ENCODE measurements at regions not wholly inside any gene's neighbourhood (a gene's known extent, or its start where the extent isn't known, plus 50 kb on each side); places are given as distances from the start of the nearest gene placed in this dataset.
"Not testable (repeated sequence)": the region's sequence is repeated elsewhere in the genome, so short reads cannot be mapped to it uniquely, and the experiment has no call there.

GRCh38 chr1:185526344-185527307 lies 207.6 kb upstream of the HMCN1 start:
- no peak for DNase-seq
- H3K9me3 ChIP-seq (ENCODE audit: control insufficient read depth, low read length, poor library complexity, severe bottlenecking) = no peaks in the 10 kb centered on the region
- Mint-ChIP-seq H3K4me1 (no peaks in the 10 kb centered on the region), H3K4me3 (no peak overlapping the region), H3K27me3 (no peaks in the 10 kb centered on the region), H3K27ac (no peak overlapping the region), H3K36me3 (ENCODE audit: low read depth) (no peaks in the 10 kb centered on the region)
- ATAC-seq = peak; percentile 48

- no peaks in the 10 kb centered on the region for H3K9me3 ChIP-seq (ENCODE audit: control insufficient read depth, low read length, poor library complexity, severe bottlenecking)
- Mint-ChIP-seq H3K4me1 (no peaks in the 10 kb centered on the region), H3K27ac (no peak overlapping the region), H3K27me3 (no peaks in the 10 kb centered on the region), H3K4me3 (no peak overlapping the region), H3K36me3 (ENCODE audit: low read depth) (no peaks in the 10 kb centered on the region)
- DNase-seq = no peak
- ATAC-seq = no peak
Observed at GRCh38 chr1:185520188-185520920, 203.3 kb upstream of the IVNS1ABP start.

GRCh38 chr1:185517808-185518419 lies 200.9 kb upstream of the IVNS1ABP start:
- Mint-ChIP-seq H3K36me3 (ENCODE audit: low read depth) (peaks cover 2% of the 10 kb centered on the region), H3K27ac (no peak overlapping the region), H3K27me3 (no peaks in the 10 kb centered on the region), H3K4me3 (no peak overlapping the region), H3K4me1 (no peaks in the 10 kb centered on the region)
- H3K9me3 ChIP-seq (ENCODE audit: control insufficient read depth, low read length, poor library complexity, severe bottlenecking) = no peaks in the 10 kb centered on the region
- DNase-seq = no peak
- no peak for ATAC-seq

- H3K27me3 Mint-ChIP-seq; H3K36me3 Mint-ChIP-seq (ENCODE audit: low read depth); DNase-seq; H3K27ac Mint-ChIP-seq; ATAC-seq; H3K9me3 ChIP-seq (ENCODE audit: control insufficient read depth, low read length, poor library complexity, severe bottlenecking); H3K4me1 Mint-ChIP-seq; H3K4me3 Mint-ChIP-seq: not testable (repeated sequence)
Observed at GRCh38 chr1:185517301-185517700, 200.3 kb upstream of the IVNS1ABP start.

GRCh38 chr1:185515696-185516095 lies 198.7 kb upstream of the IVNS1ABP start:
- H3K9me3 ChIP-seq (ENCODE audit: control insufficient read depth, low read length, poor library complexity, severe bottlenecking) = no peaks in the 10 kb centered on the region
- no peaks in the 10 kb centered on the region for H3K4me1 Mint-ChIP-seq
- DNase-seq (no peak), ATAC-seq (no peak)
- H3K36me3 Mint-ChIP-seq (ENCODE audit: low read depth) = peaks cover 2% of the 10 kb centered on the region
- H3K27ac Mint-ChIP-seq = no peak overlapping the region
- H3K27me3 Mint-ChIP-seq = no peaks in the 10 kb centered on the region
- no peak overlapping the region for H3K4me3 Mint-ChIP-seq

GRCh38 chr1:185514311-185514710 lies 197.3 kb upstream of the IVNS1ABP start:
- no peaks in the 10 kb centered on the region for H3K27me3 Mint-ChIP-seq
- no peaks in the 10 kb centered on the region for H3K9me3 ChIP-seq (ENCODE audit: control insufficient read depth, low read length, poor library complexity, severe bottlenecking)
- no peak for ATAC-seq

GRCh38 chr1:185512442-185512841 lies 195.4 kb upstream of the IVNS1ABP start:
- peaks cover 2% of the 10 kb centered on the region for H3K36me3 Mint-ChIP-seq (ENCODE audit: low read depth)
- peaks cover 2% of the 10 kb centered on the region for H3K4me1 Mint-ChIP-seq
- ATAC-seq (no peak), DNase-seq (no peak)
- no peaks in the 10 kb centered on the region for H3K9me3 ChIP-seq (ENCODE audit: control insufficient read depth, low read length, poor library complexity, severe bottlenecking)
- no peaks in the 10 kb centered on the region for H3K27me3 Mint-ChIP-seq
- no peak overlapping the region for H3K4me3 Mint-ChIP-seq
- H3K27ac Mint-ChIP-seq = no peak overlapping the region

More at GRCh38 chr1:185514311-185514710, 197.3 kb upstream of the IVNS1ABP start:
- no peak overlapping the region for H3K27ac Mint-ChIP-seq
- no peak overlapping the region for H3K4me3 Mint-ChIP-seq
- H3K4me1 Mint-ChIP-seq = peaks cover under 1% of the 10 kb centered on the region
- DNase-seq = no peak
- peaks cover 2% of the 10 kb centered on the region for H3K36me3 Mint-ChIP-seq (ENCODE audit: low read depth)

GRCh38 chr1:185501099-185501498 lies 184.1 kb upstream of the IVNS1ABP start:
- Mint-ChIP-seq H3K4me1 (peaks cover 2% of the 10 kb centered on the region), H3K27ac (no peak overlapping the region), H3K4me3 (no peak overlapping the region), H3K27me3 (peaks cover 1% of the 10 kb centered on the region), H3K36me3 (ENCODE audit: low read depth) (peaks cover under 1% of the 10 kb centered on the region)
- DNase-seq (no peak), ATAC-seq (no peak)
- H3K9me3 ChIP-seq (ENCODE audit: control insufficient read depth, low read length, poor library complexity, severe bottlenecking) = no peaks in the 10 kb centered on the region

- Mint-ChIP-seq H3K4me3 (no peak overlapping the region), H3K36me3 (ENCODE audit: low read depth) (peaks cover 3% of the 10 kb centered on the region), H3K4me1 (peaks cover 4% of the 10 kb centered on the region), H3K27ac (no peak overlapping the region), H3K27me3 (peaks cover 4% of the 10 kb centered on the region)
- H3K9me3 ChIP-seq (ENCODE audit: control insufficient read depth, low read length, poor library complexity, severe bottlenecking) = no peaks in the 10 kb centered on the region
- ATAC-seq (no peak), DNase-seq (no peak)
Observed at GRCh38 chr1:185500001-185500626, 183.1 kb upstream of the IVNS1ABP start.

- DNase-seq = no peak
- peaks cover 3% of the 10 kb centered on the region for H3K36me3 Mint-ChIP-seq (ENCODE audit: low read depth)
- H3K27ac Mint-ChIP-seq = no peak overlapping the region
- peaks cover 4% of the 10 kb centered on the region for H3K27me3 Mint-ChIP-seq
- H3K9me3 ChIP-seq (ENCODE audit: control insufficient read depth, low read length, poor library complexity, severe bottlenecking) = no peaks in the 10 kb centered on the region
- no peak for ATAC-seq
- no peak overlapping the region for H3K4me3 Mint-ChIP-seq
- H3K4me1 Mint-ChIP-seq = peaks cover 4% of the 10 kb centered on the region
Observed at GRCh38 chr1:185498207-185498606, 181.2 kb upstream of the IVNS1ABP start.

GRCh38 chr1:185497177-185497576 lies 180.1 kb upstream of the IVNS1ABP start:
- Mint-ChIP-seq H3K27me3 (peaks cover 4% of the 10 kb centered on the region), H3K4me1 (peaks cover 4% of the 10 kb centered on the region), H3K27ac (no peak overlapping the region), H3K4me3 (no peak overlapping the region), H3K36me3 (ENCODE audit: low read depth) (peaks cover 3% of the 10 kb centered on the region)
- ATAC-seq (no peak), DNase-seq (no peak)
- H3K9me3 ChIP-seq (ENCODE audit: control insufficient read depth, low read length, poor library complexity, severe bottlenecking) = no peaks in the 10 kb centered on the region

GRCh38 chr1:185495898-185496297 lies 178.9 kb upstream of the IVNS1ABP start:
- ATAC-seq = no peak
- Mint-ChIP-seq H3K27ac (peak overlapping the region; percentile 0), H3K36me3 (ENCODE audit: low read depth) (peaks cover 3% of the 10 kb centered on the region), H3K4me3 (peak overlapping the region; percentile 10), H3K27me3 (peaks cover 4% of the 10 kb centered on the region), H3K4me1 (peaks cover 4% of the 10 kb centered on the region)
- no peaks in the 10 kb centered on the region for H3K9me3 ChIP-seq (ENCODE audit: control insufficient read depth, low read length, poor library complexity, severe bottlenecking)
- no peak for DNase-seq

GRCh38 chr1:185495007-185495406 lies 178.0 kb upstream of the IVNS1ABP start:
- Mint-ChIP-seq H3K4me1 (peaks cover 2% of the 10 kb centered on the region), H3K27me3 (peaks cover 4% of the 10 kb centered on the region), H3K4me3 (no peak overlapping the region), H3K27ac (no peak overlapping the region), H3K36me3 (ENCODE audit: low read depth) (peaks cover 3% of the 10 kb centered on the region)
- DNase-seq (no peak), ATAC-seq (no peak)
- H3K9me3 ChIP-seq (ENCODE audit: control insufficient read depth, low read length, poor library complexity, severe bottlenecking) = no peaks in the 10 kb centered on the region

Measured in T-helper 17 cell (primary cell).